ENCODE measurements at regions not wholly inside any gene's neighbourhood (a gene's known extent, or its start where the extent isn't known, plus 50 kb on each side); places are given as distances from the start of the nearest gene placed in this dataset.

- DNase-seq (ENCODE audit: extremely low spot score): no peak
- no peak for TF ChIP-seq EP300 (IDR thresholded peaks at IDR 0.05)
- TF ChIP-seq, protein P1, sequence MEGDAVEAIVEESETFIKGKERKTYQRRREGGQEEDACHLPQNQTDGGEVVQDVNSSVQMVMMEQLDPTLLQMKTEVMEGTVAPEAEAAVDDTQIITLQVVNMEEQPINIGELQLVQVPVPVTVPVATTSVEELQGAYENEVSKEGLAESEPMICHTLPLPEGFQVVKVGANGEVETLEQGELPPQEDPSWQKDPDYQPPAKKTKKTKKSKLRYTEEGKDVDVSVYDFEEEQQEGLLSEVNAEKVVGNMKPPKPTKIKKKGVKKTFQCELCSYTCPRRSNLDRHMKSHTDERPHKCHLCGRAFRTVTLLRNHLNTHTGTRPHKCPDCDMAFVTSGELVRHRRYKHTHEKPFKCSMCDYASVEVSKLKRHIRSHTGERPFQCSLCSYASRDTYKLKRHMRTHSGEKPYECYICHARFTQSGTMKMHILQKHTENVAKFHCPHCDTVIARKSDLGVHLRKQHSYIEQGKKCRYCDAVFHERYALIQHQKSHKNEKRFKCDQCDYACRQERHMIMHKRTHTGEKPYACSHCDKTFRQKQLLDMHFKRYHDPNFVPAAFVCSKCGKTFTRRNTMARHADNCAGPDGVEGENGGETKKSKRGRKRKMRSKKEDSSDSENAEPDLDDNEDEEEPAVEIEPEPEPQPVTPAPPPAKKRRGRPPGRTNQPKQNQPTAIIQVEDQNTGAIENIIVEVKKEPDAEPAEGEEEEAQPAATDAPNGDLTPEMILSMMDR (IDR thresholded peaks at IDR 0.05): peak in 1 of 3 experiments; percentile 15
- Histone ChIP-seq H3K27me3 (no peaks in the 10 kb centered on the region), H3K4me1 (no peaks in the 10 kb centered on the region), H3K9me3 (peaks cover 0 to 15% (median 4%) of the 10 kb centered on the region in 4 donors), H3K4me3 (no peak overlapping the region), H3K27ac (replicated peaks in 1 of 4) (no peak overlapping the region), H3K36me3 (no peaks in the 10 kb centered on the region)
- 76% methylated on average over 6 of the region's 6 CpGs for WGBS
- intact Hi-C loops (cut with DNase I): no loop called here
Measured at GRCh38 chr5:98349251-98349989, 424.0 kb upstream of the RGMB start.

DNA sequence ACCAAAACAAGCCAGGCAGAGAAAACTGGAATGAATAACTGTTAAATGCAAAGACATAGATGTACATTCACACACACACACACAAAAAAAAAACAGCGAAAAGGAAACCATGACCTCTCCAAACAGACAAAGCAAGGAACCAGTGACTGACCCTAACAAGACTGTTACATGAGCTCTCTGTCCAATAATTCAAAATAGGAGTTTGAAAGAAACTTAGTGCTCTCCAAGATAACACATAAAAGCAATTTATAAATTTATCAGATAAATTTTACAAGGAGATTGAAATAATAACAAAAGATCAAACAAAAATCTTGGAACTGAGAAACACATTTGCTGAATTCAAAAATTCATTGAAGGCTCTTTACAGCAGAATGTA lies 423.5 kb upstream of the RGMB start:
- Histone ChIP-seq H3K4me3 (no peak overlapping the region), H3K27ac (replicated peaks in 1 of 4) (no peak overlapping the region), H3K4me1 (no peaks in the 10 kb centered on the region), H3K9me3 (peaks cover 0 to 15% (median 4%) of the 10 kb centered on the region in 4 donors), H3K27me3 (no peaks in the 10 kb centered on the region), H3K36me3 (no peaks in the 10 kb centered on the region)
- no peak for DNase-seq (ENCODE audit: extremely low spot score)
- 89% methylated on average over 1 of the region's 1 CpG for WGBS
- intact Hi-C loops (cut with DNase I): no loop called here
- no peak for TF ChIP-seq POLR2A (IDR thresholded peaks at IDR 0.05; ENCODE audit: low read depth)
- no peak for TF ChIP-seq EP300 (IDR thresholded peaks at IDR 0.05)
- TF ChIP-seq, protein P1 (IDR thresholded peaks at IDR 0.05): no peak
- TF ChIP-seq POLR2AphosphoS5 (IDR thresholded peaks at IDR 0.05): no peak

DNA sequence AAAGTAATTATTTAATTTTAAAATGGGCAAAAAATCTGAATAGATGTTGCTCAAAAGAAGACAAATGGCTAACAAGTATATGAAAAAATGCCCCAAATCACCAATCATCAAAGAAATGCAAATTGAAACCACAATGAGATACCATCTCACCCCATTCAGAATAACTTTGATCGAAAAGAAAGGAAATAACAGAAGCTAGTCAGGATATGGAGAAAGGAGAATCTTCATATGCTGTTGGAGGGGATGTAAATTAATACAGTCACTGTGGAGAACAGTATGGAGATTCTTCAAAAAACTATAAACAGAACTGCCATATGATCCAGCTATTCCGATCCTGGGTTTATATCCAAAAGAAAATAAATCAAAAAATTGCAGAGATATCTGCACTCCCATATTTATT lies 418.5 kb upstream of the RGMB start:
- intact Hi-C loops (cut with DNase I): no loop called here
- WGBS: 70% methylated on average over 2 of the region's 2 CpGs
- peaks cover 0 to 16% (median 13%) of the 10 kb centered on the region in 4 donors for H3K9me3 ChIP-seq

DNA sequence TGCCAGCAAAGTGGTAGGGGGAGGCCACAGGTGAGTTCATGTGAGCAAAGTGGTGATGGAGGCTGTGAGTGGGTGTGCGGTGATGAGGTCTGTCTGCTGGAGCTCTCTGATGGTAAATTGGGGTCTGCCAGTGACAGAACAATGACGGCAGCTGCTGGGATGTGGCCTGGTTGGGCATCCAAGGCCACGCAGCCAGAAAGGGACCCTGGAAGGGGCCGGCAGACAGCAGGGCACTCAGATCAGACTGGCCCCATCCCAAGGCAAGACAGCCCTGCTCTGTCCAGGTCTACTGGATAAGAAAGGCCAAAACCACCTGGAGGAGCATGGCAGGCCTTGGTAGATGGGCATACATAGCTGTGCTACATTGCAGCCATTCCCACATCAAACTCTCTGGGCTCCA lies 412.9 kb upstream of the RGMB start:
- intact Hi-C loops (cut with DNase I): no loop called here
- no peaks in the 10 kb centered on the region for H3K4me1 ChIP-seq
- no peaks in the 10 kb centered on the region for H3K27me3 ChIP-seq
- H3K36me3 ChIP-seq: no peaks in the 10 kb centered on the region
- WGBS: 92% methylated on average over 4 of the region's 4 CpGs
- H3K4me3 ChIP-seq: no peak overlapping the region
- H3K9me3 ChIP-seq: peaks cover 0 to 15% (median 7%) of the 10 kb centered on the region in 4 donors
- no peak for DNase-seq (ENCODE audit: extremely low spot score)
- H3K27ac ChIP-seq (replicated peaks in 1 of 4): no peak overlapping the region
- TF ChIP-seq EP300 (IDR thresholded peaks at IDR 0.05): no peak
- no peak for TF ChIP-seq POLR2AphosphoS5 (IDR thresholded peaks at IDR 0.05)
- TF ChIP-seq, protein P1 (IDR thresholded peaks at IDR 0.05): no peak
- TF ChIP-seq POLR2A (IDR thresholded peaks at IDR 0.05; ENCODE audit: low read depth): no peak

More for the DNA sequence above, 418.5 kb upstream of the RGMB start:
- Histone ChIP-seq H3K36me3 (no peaks in the 10 kb centered on the region), H3K4me3 (no peak overlapping the region), H3K27ac (replicated peaks in 1 of 4) (no peak overlapping the region), H3K4me1 (no peaks in the 10 kb centered on the region), H3K27me3 (no peaks in the 10 kb centered on the region)
- no peak for DNase-seq (ENCODE audit: extremely low spot score)
- TF ChIP-seq POLR2AphosphoS5 (IDR thresholded peaks at IDR 0.05): no peak
- TF ChIP-seq POLR2A (IDR thresholded peaks at IDR 0.05; ENCODE audit: low read depth): no peak
- TF ChIP-seq EP300 (IDR thresholded peaks at IDR 0.05): no peak
- TF ChIP-seq, protein P1 (IDR thresholded peaks at IDR 0.05): no peak

GRCh38 chr5:98363157-98363556 lies 410.3 kb upstream of the RGMB start:
- intact Hi-C loops (cut with DNase I): no loop called here
- H3K4me1 ChIP-seq: no peaks in the 10 kb centered on the region
- TF ChIP-seq, protein P1 (IDR thresholded peaks at IDR 0.05): no peak
- TF ChIP-seq POLR2A (IDR thresholded peaks at IDR 0.05; ENCODE audit: low read depth) (no peak), POLR2AphosphoS5 (IDR thresholded peaks at IDR 0.05) (no peak), EP300 (IDR thresholded peaks at IDR 0.05) (no peak)
- DNase-seq (ENCODE audit: extremely low spot score): no peak
- WGBS: 94% methylated on average over 5 of the region's 5 CpGs
- no peak overlapping the region for H3K4me3 ChIP-seq
- peaks cover 0 to 15% (median 7%) of the 10 kb centered on the region in 4 donors for H3K9me3 ChIP-seq
- no peaks in the 10 kb centered on the region for H3K36me3 ChIP-seq
- H3K27me3 ChIP-seq: no peaks in the 10 kb centered on the region
- no peak overlapping the region for H3K27ac ChIP-seq (replicated peaks in 1 of 4)
